8988T (cell line): ENCODE measurements at regions not wholly inside any gene's neighbourhood (a gene's known extent, or its start where the extent isn't known, plus 50 kb on each side); places are given as distances from the start of the nearest gene placed in this dataset.

ENCODE experiments used
- DNase-seq: peaks from one replicate; pipeline ENCODE4 v3.0.0; 2011

DNA sequence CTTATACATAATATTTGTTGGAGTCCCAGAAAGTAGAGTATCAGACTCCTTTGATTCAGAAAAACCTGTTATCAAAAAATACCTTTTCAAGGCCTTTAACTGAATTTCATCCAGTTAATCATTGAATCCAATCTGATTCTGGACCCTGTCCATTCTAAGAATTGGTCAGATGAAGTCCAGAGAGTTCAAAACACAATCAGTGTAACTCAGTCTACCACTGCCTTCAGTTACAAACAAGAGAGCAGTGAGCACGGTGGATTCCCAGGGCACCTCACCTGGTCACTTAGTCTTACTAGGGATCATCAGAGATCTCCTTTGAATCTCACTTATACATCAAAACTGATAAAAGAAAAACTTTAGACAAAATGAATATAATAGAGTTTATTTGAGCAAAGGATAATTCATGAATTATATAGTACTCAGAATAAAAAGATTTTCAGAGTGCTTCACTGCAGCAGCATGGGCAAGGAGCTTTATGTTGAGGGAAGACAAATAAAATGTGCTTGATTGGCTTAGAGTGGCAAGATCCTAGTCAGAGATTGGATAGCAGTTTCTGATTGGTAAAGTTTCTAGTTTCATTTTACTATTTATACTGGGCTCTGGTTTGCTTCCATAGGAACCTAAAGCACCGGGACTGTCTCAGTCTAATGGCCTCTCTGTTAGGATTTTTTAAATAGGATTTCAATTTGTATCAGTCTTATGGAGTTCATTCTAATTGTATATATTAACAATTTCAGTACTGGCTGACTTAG, 474.9 kb upstream of the GOLIM4 start:
- no peak for DNase-seq

DNA sequence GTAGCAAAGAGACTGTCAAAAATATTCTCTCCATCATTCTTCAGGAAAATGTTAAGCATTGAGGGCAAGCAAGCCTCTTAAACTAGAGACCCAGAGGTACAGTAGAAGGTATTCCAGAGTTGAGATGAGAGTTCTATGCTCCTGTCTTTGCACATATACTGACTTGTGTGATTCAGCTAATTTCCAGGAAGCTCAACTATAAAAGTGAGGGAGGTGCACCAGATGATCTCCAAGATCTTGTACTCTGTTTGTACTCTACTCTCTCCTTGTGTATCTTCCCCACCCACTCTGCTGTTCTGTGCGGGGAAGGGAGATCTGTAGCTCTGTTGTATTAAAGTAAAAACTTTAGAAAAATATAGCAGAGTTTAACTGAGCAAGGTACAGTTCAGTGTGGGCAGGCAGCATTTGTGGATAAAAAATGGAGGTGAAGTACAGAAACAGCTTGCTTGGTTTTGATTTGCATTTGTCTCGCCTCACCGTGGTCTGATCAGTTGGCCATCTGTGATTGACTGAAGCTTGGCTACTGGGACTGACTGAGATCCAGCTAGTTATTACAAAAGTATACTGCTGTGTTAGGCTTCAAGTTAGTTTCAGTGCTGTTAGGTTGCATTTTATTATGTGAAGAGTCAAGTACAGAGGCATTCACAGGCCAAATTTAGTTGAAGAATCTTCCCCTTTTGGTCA, 463.1 kb upstream of the GOLIM4 start:
- DNase-seq = no peak

DNA sequence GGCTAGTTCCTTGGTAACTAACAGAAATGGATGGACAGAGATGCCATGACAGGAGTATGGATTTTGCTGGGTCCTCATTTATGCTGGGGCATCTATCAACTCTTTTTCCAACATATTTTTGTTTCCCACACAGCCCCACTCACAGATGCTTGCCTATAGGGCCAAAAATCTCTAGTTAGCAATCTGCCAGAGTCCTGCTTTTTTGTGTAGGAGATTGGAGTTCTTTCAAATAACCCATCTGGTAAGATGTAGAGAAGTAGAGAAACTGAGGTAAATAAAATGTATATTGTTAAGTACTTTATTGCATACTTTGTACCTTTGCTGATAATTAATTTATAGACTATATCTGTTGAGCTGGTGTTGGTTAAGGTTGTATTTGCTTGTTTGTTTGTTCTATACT, 456.5 kb upstream of the GOLIM4 start:
- no peak for DNase-seq

DNA sequence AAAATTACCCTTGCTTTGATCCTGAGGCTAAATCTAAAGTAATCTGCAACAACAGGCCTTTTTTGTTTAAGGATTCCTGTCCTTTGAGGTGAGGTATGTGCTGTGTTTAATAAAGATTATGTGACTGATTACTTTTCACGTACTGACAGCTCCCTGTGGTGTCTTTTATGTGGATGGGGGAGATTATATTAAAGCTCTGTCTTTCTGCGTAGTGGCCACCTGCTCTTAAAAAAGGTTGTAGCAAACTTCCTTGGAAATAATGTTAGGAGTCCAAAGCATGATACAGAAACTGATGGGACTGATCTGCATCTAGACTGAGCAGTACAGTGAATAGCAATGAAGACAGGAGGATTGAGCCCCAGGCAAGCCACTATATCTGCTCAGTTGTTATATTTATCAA, 453.0 kb upstream of the GOLIM4 start:
- DNase-seq = no peak

DNA sequence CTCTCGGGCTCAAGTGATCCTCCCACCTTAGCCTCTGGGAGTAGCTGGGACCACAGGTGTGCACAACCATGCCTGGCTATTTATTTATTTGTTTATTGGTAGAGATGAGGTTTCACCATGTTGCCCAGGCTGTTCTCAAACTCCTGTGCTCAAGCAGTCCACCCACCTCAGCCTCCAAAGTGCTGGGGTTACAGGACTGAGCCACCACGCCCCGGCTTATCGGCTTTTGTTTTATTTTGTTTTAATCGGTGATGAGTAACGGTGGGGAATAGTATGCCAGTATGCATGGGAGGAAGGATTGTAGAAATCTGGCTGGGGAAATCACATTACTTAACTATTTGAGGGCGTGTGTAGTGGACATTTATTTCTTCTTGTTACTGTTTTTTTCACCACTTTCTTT, 451.0 kb upstream of the GOLIM4 start:
- DNase-seq = no peak

DNA sequence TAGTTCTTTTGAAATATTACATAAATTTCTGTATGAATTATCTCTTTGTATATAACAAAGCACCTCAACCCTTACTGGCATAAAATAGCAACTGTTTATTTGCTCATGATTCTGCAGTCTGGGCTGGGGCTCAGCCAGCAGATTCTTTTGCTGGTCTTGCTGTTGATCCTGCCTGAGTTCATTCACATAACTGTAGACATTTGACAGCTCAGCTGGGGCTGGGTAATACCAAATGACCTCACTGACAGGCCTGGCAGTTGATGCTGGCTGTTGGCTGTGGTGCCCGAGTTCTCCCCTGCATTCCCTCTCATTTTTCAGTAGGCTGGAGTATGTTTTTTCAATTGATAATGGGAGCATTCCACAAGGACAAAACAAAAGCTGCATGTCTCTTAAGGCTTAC, 449.9 kb upstream of the GOLIM4 start:
- DNase-seq = no peak

DNA sequence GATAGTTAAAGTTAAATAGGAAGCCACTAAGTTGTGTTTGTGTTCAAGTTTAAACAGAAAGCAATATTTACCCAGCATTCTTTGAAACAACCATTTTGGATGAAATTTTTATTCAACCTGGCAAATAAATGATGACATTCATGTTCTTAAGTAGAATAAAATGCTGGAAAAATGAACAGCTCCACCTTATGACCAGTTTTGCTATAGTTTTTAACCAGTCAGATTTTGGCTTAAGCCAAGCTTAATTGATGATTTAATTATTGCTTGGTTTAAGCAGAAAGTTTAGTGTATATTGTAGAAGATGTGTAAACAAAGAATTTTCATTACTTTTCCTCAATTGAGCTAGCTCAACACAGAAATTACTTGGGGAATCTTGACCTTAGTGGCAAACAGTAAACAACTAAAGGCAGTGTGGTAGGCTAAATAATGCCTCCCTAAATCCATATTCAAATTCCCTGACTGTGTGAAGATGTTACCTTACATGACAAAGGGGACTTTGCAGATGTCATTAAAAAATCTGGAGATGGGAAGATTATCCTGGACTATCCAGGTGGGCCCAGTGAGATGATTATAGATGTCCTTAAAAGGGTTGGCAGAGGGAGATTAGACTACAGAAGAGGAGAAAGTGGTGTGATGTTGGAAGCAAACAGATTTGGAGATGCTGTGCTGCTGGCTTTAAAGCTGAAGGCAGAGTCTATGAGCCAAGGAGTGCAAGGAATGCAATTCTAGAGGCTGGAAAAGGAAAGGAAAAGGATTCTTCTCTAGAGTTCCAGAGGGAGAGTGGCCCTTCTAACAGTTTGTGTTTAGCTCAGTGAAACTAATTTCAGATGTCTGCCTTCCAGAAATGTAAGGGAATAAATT, 448.6 kb upstream of the GOLIM4 start:
- no peak for DNase-seq

DNA sequence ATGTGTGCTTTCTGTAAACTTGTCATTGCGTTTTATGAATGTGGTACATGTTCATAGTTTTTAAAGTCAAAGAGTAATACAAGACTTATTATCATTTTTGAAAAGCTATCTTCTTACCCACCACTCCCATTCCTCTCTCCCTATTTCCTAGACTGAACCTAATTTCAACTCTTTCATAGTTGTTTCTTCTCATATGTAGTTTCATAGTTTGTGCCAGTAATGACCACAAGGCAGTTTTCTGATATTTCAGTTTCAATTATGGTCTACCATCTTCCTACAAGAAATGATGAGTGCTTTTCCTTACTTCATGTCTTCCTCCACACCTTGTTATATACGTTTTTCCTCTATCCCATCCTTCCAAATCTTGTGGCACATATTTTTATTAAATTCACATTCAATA, 445.0 kb upstream of the GOLIM4 start:
- no peak for DNase-seq

DNA sequence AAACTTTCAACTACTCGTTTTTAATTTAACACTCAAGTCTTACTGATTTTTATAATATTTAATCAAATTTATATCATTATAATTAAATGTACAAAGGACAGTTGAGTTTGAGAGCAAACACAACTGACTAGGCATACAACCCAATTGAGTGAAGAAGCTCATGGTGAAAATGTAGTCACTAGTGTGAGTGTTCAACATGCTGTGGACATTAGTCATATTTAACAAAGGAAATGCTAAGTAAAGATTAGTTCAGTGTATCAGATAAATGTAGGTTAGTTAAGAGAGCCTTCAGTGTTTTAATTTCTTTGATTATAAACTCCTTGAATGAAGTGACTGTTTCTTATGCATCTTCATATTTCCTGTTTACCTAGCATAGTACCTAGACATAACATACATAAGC, 444.2 kb upstream of the GOLIM4 start:
- no peak for DNase-seq

DNA sequence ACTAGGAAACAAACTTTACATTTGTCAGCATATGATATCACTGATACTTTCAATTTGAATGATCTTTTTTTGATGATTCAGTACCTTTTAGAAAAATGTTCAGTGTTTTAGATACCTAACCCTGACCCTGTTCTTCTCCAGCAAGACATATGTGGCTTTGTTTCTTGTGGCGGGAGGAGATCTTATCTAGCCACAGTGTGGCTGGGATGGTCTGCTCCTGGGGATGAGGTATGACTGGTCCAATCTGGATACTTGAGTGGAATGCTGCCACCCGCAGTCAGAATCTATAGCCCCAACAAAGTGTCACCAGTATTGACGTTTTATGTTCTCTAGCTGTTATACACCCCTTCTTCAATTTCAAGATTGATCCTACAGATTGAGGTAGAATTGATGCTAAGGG, 439.0 kb upstream of the GOLIM4 start:
- DNase-seq = no peak

DNA sequence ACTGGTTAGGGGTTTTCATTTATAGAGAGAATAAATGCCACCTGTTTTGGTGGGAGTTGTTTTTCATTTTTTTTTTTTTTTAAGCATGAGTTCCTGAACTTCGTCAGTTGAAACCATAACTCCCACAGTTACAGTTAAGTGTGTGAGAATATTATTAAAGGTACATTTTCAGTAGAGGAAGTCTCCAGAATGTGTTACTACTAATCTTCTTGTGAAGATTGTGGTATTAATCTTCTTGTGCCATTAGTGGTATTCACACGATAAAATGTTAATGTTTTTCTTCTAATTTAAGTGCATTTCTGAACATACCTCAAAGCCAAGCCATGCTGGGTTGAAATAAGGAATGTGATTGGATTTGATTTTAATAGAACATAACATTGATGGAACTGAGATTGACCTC, 437.9 kb upstream of the GOLIM4 start:
- DNase-seq = no peak

DNA sequence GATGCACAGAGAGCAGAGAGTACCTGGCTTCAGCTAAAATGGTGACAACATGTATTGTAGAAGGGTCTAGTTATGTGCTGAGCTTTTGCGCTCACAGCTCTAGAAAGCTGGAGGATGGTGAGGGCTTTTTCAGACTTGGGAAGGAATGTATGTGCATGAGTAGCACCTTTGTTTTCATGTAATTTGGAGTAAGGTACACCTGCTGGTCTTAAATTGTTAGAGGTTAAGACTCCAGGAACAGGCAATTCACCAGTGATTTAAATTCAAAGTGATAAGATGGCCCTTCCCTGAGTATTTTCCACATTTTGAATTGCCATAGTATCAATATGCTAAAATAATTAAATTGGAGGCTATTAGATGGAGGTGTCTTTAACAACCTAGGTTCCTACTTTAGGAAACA, 436.4 kb upstream of the GOLIM4 start:
- DNase-seq = no peak

DNA sequence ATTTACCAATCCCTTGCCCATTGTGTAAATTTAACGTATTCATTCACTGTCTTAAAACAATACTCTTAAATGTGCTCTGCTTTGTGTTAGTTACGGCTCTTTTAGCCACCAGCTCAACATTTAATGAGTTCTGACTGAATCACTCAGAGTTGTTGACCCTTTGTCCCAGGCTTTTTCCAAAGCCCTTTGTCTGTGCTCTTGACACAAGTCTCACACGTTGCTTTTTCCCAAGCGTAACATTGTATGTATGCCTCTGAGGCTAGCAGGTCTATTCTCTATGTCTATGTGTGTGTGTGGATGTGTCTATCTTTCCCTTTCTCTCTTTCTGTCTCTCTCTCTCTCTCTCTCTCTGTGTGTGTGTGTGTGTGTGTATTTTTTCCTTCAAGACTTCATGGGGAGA, 435.4 kb upstream of the GOLIM4 start:
- no peak for DNase-seq

DNA sequence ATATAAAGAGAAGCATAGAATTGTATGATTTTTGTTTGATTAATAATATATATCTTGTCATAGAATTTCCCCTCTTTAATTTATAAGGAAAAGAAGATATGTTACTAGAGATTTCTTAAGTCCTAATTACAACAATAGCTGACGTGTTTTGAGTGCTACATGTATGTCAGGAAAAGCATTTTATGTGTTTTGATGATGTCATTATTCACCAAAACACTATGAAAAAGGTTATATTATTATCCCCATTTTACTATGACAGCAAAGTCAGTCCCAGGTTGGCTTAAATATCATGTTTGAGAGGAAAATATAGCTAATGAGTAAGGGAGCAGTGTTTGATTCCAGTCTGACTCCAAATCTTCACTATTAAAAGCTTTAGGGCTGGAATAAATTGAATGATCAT, 428.4 kb upstream of the GOLIM4 start:
- no peak for DNase-seq

DNA sequence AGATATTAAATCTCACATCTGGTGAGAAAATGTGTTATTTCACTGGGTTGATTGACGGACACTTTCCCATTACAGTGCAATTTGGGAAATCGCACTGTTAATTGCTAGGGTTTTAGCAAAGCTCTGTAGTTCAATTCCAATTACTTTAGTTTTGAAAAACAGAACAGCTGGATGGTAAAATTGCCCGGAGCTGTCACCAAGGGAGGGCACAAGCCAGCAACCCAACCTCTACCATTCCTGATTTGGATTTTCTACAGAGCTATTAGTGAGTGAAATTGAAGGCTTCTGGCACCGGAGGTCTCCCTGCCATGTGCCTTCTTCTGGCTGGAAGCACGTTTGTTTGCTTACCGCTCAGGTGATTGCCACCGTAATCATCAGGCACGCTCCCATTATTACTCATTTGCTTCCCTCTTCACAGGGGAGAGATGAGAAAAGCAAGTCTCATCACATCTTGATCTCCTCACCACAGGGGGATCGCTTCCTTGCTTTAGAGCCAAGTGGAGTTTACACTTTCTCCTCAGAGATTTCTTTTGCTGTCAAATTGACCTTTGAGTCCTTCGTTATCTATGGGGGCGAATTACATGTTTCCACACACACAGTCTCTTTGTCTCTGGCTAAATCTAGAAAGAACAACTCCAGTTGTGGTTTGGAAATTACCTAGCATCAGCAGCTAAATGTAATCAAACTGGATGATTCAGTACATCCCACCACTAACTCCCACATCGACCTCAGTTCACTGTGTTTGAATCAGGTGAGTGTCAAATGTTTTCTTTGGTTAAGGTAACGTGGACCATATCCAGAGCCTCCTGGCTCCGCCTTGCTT, 421.7 kb upstream of the GOLIM4 start:
- no peak for DNase-seq

DNA sequence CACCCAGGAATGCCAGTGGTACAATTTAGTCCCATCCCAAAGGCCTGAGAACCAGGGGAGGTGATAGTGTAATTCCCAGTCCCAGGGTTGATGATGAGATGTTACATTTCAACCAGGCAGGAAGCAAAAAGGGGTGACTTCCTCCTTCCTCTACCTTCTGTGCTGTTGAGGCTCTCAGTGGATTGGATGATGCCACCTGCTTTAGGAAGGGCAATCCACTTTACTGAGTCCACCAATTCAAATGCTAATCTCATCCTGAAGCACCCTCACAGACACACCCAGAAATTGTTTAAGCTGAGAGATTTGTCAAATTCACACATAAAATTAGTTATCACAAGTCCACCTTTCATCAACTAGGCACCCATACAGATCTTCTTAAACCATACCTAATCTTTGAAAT, 418.5 kb upstream of the GOLIM4 start:
- no peak for DNase-seq

DNA sequence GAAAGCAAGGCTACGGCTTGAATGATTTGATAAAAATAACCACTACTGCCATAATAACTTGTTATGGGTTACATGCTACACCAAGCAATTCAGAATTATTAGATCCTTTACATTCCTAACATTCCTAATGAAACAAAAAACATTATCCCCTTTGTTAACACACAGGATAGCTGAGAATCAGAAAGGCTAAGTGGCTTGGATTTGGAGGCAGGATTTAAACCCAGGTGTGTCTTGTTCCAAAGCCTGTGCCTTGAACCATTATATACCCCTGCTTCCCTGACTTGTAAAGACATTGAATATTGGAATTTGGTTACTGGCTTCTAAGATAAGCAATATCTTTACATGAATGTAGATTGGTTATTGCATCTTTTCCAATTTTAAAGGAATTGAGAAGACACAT, 417.1 kb upstream of the GOLIM4 start:
- DNase-seq = no peak

DNA sequence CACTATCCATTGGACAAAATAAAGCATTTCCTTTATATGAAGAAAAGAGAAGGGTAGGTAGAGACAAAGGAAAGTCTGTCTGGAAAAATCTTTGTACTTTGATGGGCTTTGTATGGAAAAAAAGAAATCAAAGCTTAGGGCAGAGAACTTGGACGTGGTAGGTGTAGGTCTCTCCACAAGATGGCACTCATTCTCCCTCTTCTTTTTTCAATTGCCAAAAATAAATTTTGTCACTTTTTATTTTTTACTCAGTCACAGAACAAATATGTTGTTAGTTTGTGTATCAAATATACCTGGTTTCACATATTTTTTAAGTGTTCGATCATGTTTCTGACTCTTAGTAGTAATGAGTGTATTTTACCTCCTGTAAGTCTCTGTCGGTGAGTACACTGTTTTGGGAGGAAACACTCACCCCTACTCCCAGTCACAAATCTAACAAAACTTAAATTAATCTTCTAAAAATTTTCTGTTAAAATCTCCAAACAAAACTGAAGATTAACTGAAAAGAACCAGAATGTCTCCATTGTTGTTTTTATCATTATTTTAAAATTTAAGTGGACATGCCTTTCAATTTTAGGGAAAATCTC, 415.8 kb upstream of the GOLIM4 start:
- DNase-seq = no peak

DNA sequence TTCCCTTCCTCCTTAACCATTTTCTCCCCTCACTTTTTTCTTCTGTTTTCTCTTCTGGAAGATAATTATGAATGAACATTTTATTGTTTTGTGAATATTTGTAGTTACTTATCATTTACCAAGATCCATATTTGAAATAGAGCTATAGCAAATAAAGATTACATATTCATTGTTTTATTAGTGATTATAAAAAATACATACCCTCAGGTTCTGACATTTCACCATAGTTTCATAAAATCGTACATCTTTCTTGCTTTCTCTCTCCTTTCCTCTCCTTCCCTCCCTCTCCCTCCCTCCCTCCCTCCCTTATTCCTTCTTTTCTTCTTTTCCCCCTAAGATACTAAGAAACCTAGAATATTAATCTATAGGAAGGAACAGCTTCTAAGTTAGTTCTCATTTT, 410.9 kb upstream of the GOLIM4 start:
- no peak for DNase-seq

DNA sequence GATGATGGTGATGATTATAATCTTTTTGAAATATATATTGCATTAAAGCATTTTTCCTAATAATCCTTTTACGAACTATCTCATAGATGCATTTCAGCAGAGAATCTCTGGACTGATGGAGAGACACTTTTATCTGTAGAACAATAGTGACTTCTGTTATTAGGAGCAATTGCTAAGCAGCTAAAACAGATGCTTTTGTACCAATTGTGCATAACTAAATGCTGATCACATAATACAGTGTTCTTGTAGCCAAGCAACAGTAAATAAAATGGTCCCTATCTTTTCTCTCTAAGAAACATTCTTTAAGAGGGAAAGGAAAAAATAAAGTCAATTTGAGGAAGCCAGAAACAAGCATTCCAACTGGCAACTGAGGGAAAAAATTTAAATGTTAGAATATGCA, 405.8 kb upstream of the GOLIM4 start:
- DNase-seq = no peak

DNA sequence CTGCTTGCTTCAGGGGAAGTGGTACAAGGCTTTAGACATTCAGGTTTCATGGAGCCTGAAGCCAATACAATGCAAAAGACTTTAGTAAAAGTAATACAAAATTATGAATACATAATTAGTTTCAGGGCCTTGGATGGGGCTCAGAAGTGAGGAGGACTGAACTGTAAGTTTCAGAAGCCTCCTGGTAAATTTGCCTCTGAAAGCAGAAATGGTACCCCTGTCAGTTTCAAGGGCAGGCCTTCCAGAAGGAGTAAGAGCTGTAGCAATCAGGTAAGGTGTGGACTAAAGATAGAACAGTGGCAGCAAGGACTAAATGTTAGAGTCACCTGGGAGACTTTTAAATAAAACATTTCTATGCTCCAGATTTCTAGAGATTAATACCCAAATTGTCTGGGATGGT, 402.5 kb upstream of the GOLIM4 start:
- DNase-seq = no peak

DNA sequence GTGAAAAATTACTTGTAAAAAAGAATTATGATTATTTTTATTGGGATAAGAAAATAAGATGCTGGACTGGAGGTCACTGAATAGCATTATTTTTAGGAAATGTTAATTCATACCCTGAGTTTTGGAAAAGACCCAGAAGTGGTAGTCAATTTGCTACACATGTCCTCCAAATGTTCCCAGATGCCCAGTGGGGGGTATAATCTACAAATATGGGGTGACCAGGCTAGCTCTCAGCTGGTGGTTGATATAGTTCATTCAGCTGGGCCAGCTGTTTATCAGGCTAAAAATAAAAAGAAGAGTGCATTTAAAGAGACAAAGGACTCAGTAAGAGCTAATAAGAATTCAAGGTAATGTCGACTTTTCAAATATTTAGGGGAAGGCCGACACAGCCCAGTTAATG, 402.0 kb upstream of the GOLIM4 start:
- no peak for DNase-seq

DNA sequence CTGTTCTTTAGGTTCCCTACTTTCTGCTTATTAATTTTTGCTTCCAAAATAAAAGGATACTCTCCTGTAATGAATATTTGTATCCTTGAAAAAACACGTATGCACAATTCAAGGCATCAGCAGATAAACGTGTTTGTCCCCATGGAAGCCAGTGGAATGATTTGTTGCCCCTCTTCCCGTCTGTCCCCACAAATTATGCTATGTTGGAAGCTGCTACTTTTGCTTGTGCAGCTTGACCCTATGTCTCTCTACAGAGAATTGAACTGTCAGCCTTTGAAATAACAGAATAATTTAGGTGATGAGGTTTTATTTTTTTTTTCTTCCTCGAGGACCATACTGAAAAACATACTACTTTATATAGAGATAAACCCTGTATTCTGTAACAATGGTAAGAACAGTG, 401.5 kb upstream of the GOLIM4 start:
- no peak for DNase-seq
